ENCODE measurements at regions not wholly inside any gene's neighbourhood (a gene's known extent, or its start where the extent isn't known, plus 50 kb on each side); places are given as distances from the start of the nearest gene placed in this dataset.

DNA sequence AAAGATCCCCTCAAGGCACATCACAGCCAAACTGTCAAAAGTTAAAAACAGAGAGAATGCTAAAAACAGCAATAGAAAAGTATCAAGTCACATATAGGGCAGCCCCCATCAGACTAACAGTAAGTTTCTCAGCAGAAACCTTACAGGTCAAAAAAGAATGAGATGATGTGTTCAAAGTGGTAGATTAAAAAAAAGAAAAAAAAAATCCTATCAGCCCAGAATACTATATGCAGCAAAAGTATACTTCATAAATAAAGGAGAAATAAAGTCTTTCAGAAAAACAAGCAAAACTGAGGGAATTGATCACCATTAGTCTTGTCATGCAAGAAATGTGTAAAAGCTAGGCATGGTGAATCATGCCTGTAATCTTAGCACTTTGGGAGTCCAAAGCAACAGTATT, 99.9 kb upstream of the RAD23B start:
- Histone ChIP-seq H3K36me3 (ENCODE audit: control insufficient read depth, insufficient read depth, low read length) (no peaks in the 10 kb centered on the region), H3K4me1 (ENCODE audit: control insufficient read depth, insufficient read depth, low read length) (no peaks in the 10 kb centered on the region), H4K8ac (ENCODE audit: low read depth in 2 of 2, low read length in 2 of 2) (no peak overlapping the region), H3K4me3 (ENCODE audit: insufficient read depth, low read depth, low read length) (no peak overlapping the region), H2AK5ac (ENCODE audit: low read depth, low read length) (no peak overlapping the region), H2AK9ac (replicated peaks; ENCODE audit: low read depth, low read length, poor library complexity) (no peak overlapping the region), H4K91ac (ENCODE audit: insufficient read depth, low read depth, low read length) (no peak overlapping the region), H2BK5ac (ENCODE audit: low read depth, low read length, poor library complexity, severe bottlenecking) (no peak overlapping the region), H3K18ac (ENCODE audit: low read depth, low read length) (no peak overlapping the region), H4K20me1 (ENCODE audit: insufficient read depth, low read length) (no peaks in the 10 kb centered on the region; the same call in 1 of the 2 replicates), H3K14ac (replicated peaks; ENCODE audit: low read depth, low read length) (no peak overlapping the region), H3K23ac (ENCODE audit: low read depth, low read length) (no peak overlapping the region), H3K4ac (ENCODE audit: low read depth, low read length) (no peak overlapping the region), H4K5ac (ENCODE audit: low read depth, low read length) (no peak overlapping the region), H2BK120ac (ENCODE audit: low read depth, low read length) (no peak overlapping the region), H3K9me3 (ENCODE audit: control insufficient read depth, insufficient read depth, low read length) (peaks cover 4% of the 10 kb centered on the region), H3K27me3 (ENCODE audit: control insufficient read depth, insufficient read depth, low read length) (no peaks in the 10 kb centered on the region), H2BK20ac (ENCODE audit: low read depth, low read length) (no peak overlapping the region), H3K79me1 (ENCODE audit: low read depth in 1 of 2, low read length in 2 of 2) (no peaks in the 10 kb centered on the region), H3K56ac (ENCODE audit: extremely low read depth, insufficient read depth, low read length) (no peak overlapping the region), H3K9me1 (ENCODE audit: insufficient read depth, low read length) (peaks cover under 1% of the 10 kb centered on the region; the same call in 1 of the 2 replicates), H3K4me2 (ENCODE audit: low read depth, low read length) (no peak overlapping the region), H3K27ac (ENCODE audit: insufficient read depth, low read length) (no peak overlapping the region), H2BK15ac (ENCODE audit: low read depth, low read length) (no peak overlapping the region), H2AFZ (replicated peaks; ENCODE audit: low read length, poor library complexity) (no peak overlapping the region), H3K9ac (ENCODE audit: low read depth, low read length) (no peak overlapping the region)
- dilution Hi-C loops (cut with HindIII; ENCODE audit: low sequenced_read_pairs, unreplicated experiment), result no loop called here
- TF ChIP-seq, protein P1, sequence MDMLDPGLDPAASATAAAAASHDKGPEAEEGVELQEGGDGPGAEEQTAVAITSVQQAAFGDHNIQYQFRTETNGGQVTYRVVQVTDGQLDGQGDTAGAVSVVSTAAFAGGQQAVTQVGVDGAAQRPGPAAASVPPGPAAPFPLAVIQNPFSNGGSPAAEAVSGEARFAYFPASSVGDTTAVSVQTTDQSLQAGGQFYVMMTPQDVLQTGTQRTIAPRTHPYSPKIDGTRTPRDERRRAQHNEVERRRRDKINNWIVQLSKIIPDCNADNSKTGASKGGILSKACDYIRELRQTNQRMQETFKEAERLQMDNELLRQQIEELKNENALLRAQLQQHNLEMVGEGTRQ (IDR thresholded peaks at IDR 0.05; ENCODE audit: low read depth, low read length), result no peak
- TF ChIP-seq RCOR1 (IDR thresholded peaks at IDR 0.05; ENCODE audit: insufficient replicate concordance, low read length), result no peak
- TF ChIP-seq MAZ (IDR thresholded peaks at IDR 0.05; ENCODE audit: borderline replicate concordance, low read depth, low read length), result no peak
- no peak for TF ChIP-seq CHD1 (IDR thresholded peaks at IDR 0.05; ENCODE audit: low read depth, low read length)
- no peak for TF ChIP-seq RFX5 (IDR thresholded peaks at IDR 0.05; ENCODE audit: low read depth, low read length)
- TF ChIP-seq MAFK (IDR thresholded peaks at IDR 0.05; ENCODE audit: low read depth, low read length), result no peak
- TF ChIP-seq, protein P2, sequence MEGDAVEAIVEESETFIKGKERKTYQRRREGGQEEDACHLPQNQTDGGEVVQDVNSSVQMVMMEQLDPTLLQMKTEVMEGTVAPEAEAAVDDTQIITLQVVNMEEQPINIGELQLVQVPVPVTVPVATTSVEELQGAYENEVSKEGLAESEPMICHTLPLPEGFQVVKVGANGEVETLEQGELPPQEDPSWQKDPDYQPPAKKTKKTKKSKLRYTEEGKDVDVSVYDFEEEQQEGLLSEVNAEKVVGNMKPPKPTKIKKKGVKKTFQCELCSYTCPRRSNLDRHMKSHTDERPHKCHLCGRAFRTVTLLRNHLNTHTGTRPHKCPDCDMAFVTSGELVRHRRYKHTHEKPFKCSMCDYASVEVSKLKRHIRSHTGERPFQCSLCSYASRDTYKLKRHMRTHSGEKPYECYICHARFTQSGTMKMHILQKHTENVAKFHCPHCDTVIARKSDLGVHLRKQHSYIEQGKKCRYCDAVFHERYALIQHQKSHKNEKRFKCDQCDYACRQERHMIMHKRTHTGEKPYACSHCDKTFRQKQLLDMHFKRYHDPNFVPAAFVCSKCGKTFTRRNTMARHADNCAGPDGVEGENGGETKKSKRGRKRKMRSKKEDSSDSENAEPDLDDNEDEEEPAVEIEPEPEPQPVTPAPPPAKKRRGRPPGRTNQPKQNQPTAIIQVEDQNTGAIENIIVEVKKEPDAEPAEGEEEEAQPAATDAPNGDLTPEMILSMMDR (conservative IDR thresholded peaks at IDR 0.05; ENCODE audit: low read depth, low read length), result no peak
- TF ChIP-seq RAD21 (IDR thresholded peaks at IDR 0.05; ENCODE audit: low read length), result no peak
- no peak for TF ChIP-seq FOS (IDR thresholded peaks at IDR 0.05; ENCODE audit: low read depth, low read length)
- TF ChIP-seq MXI1 (IDR thresholded peaks at IDR 0.05; ENCODE audit: borderline replicate concordance, low read depth, low read length), result no peak
- TF ChIP-seq CEBPB (IDR thresholded peaks at IDR 0.05; ENCODE audit: low read depth, low read length), result no peak
- TF ChIP-seq, protein P3, sequence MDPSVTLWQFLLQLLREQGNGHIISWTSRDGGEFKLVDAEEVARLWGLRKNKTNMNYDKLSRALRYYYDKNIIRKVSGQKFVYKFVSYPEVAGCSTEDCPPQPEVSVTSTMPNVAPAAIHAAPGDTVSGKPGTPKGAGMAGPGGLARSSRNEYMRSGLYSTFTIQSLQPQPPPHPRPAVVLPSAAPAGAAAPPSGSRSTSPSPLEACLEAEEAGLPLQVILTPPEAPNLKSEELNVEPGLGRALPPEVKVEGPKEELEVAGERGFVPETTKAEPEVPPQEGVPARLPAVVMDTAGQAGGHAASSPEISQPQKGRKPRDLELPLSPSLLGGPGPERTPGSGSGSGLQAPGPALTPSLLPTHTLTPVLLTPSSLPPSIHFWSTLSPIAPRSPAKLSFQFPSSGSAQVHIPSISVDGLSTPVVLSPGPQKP (IDR thresholded peaks at IDR 0.05; ENCODE audit: borderline replicate concordance, low read depth, low read length), result no peak
- TF ChIP-seq NFE2L2 (IDR thresholded peaks at IDR 0.05; ENCODE audit: low read depth, low read length), result no peak
- TF ChIP-seq SMC3 (IDR thresholded peaks at IDR 0.05; ENCODE audit: low read depth, low read length), result no peak
- DNase-seq (no peak), ATAC-seq (ENCODE audit: low read depth) (no peak)
- in situ Hi-C loops (cut with MboI; ENCODE audit: low sequenced_read_pairs), result no loop called here
- CTCF ChIA-PET, result interaction anchor here (0.6 kb wide), 1 partner anchor 27 kb away, joined by 3 read pairs; no protein-coding TSS in a partner anchor
- intact Hi-C loops (cut with micrococcal nuclease), result no loop called here
- no TSS peak for BruUV-seq (replicated peaks)
- POLR2A ChIA-PET (ENCODE audit: unreplicated experiment), result no interaction called here
